DND-41 (cell line): ENCODE measurements at regions not wholly inside any gene's neighbourhood (a gene's known extent, or its start where the extent isn't known, plus 50 kb on each side); places are given as distances from the start of the nearest gene placed in this dataset.

ENCODE experiments used
- CTCF ChIP-seq: IDR thresholded peaks from 2 replicates; pipeline ENCODE4 v1.5.1; 2012; ENCODE audit warnings: borderline replicate concordance, low read length, moderate library complexity, mild to moderate bottlenecking; ENCODE audit not compliant: poor library complexity, severe bottlenecking; ENCODE audit errors: extremely low read depth
- EZH2 ChIP-seq: IDR thresholded peaks from 3 replicates; pipeline ENCODE4 v1.6.1; 2012; ENCODE audit warnings: borderline replicate concordance, low read depth, mild to moderate bottlenecking, moderate library complexity, low read length, inconsistent platforms; ENCODE audit not compliant: severe bottlenecking

DNA sequence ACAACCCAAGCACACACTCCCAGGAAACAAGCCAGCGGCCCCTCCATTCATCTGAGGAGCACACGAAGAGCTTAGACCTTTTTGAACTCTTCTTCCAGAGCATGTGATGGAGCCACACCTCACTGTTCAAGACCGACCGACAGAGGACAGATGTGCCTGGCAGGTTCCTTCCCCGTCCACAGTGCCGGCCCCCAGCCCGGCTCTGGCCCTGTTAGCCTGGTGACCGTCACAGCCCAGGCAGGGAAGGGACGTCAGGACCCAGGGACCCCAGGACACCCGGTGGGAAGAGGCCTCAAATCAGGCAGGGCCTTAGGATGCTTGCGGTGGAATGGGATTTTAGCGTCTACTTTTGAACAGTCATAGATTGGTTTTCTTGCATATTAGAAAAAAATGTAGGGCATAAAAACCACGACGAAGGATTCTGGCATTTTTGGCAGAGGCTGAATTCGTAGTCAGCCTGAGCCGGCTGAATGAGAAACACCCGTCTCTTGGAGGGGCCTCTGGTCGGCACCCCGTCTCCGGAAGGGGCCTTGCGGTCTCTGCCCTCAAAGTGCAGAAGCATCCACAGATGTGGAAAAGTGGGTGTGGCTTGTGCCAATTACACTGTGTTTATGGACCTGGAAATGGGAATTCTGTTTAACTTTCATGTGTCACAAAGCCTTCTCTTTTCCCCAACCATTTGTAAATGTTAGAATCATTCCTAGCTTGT lies 79.3 kb downstream of the SIK1 start:
- TF ChIP-seq CTCF, result no peak
- no peak for TF ChIP-seq EZH2
